Tibial nerve (tissue), 4 donors: ENCODE measurements at regions not wholly inside any gene's neighbourhood (a gene's known extent, or its start where the extent isn't known, plus 50 kb on each side); places are given as distances from the start of the nearest gene placed in this dataset.

Experiments
- CTCF ChIP-seq, 5 experiments: fragments of 200-600 bp in 3 of 5; fragments of 450-650 bp in 2 of 5; sonication (generic) in 3 of 5; IDR thresholded peaks; one replicate each; pipeline ENCODE4 v1.5.1; 2016 to 2019; ENCODE audit warnings: antibody characterized with exemption in 5 of 5, mild to moderate bottlenecking in 3 of 5, moderate library complexity in 2 of 5
- EP300 ChIP-seq, 2 donors: sonication (generic); formaldehyde crosslinking; IDR thresholded peaks; one replicate each; pipeline ENCODE4 v1.6.1; 2017; ENCODE audit warnings: antibody characterized with exemption in 2 of 2, mild to moderate bottlenecking in 1 of 2
- POLR2A ChIP-seq, 2 donors: fragments of 450-650 bp; IDR thresholded peaks; one replicate each; pipeline ENCODE4 v1.6.1; 2017; ENCODE audit warnings: antibody characterized with exemption in 2 of 2, mild to moderate bottlenecking in 2 of 2, moderate library complexity in 2 of 2

- no peak for TF ChIP-seq CTCF (IDR thresholded peaks at IDR 0.05)
- TF ChIP-seq POLR2A (IDR thresholded peaks at IDR 0.05) = no peak
- TF ChIP-seq EP300 (IDR thresholded peaks at IDR 0.05) = no peak
These were observed 1198.6 kb downstream of the CDH12 start for GRCh38 chr5:21654556-21654955.
